ENCODE measurements at regions not wholly inside any gene's neighbourhood (a gene's known extent, or its start where the extent isn't known, plus 50 kb on each side); places are given as distances from the start of the nearest gene placed in this dataset.

DNA sequence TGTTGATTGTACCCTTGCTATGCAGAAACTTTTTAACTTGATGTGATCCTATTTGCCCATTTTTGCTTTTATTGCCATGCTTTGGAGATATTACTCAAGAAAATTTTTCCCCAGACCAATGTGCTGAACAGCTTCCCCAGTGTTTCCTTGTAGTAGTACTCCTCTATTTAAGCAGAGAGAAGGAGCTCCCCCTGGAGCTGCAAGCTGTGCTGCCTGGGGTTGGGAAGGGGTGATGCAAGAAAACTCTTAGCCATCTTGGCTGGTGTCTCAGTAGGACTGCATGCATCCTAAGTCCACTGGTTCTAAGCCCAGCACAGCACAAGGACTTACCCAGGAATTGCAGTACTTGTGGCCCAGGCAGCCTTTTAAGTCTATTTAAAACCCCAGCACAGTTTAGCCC is 121.6 kb downstream of the NTMT2 start:
- no peak overlapping the region for H3K4me3 ChIP-seq
- no peak for TF ChIP-seq POLR2A (IDR thresholded peaks at IDR 0.05)
- TF ChIP-seq, protein P1, sequence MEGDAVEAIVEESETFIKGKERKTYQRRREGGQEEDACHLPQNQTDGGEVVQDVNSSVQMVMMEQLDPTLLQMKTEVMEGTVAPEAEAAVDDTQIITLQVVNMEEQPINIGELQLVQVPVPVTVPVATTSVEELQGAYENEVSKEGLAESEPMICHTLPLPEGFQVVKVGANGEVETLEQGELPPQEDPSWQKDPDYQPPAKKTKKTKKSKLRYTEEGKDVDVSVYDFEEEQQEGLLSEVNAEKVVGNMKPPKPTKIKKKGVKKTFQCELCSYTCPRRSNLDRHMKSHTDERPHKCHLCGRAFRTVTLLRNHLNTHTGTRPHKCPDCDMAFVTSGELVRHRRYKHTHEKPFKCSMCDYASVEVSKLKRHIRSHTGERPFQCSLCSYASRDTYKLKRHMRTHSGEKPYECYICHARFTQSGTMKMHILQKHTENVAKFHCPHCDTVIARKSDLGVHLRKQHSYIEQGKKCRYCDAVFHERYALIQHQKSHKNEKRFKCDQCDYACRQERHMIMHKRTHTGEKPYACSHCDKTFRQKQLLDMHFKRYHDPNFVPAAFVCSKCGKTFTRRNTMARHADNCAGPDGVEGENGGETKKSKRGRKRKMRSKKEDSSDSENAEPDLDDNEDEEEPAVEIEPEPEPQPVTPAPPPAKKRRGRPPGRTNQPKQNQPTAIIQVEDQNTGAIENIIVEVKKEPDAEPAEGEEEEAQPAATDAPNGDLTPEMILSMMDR (IDR thresholded peaks at IDR 0.05): no peak
- no peaks in the 10 kb centered on the region for H3K9me3 ChIP-seq
- no peaks in the 10 kb centered on the region for H3K36me3 ChIP-seq
- no peaks in the 10 kb centered on the region for H3K27me3 ChIP-seq
- intact Hi-C loops (cut with DNase I; ENCODE audit: low total_unique reads): no loop called here
- no peaks in the 10 kb centered on the region for H3K4me1 ChIP-seq
- H3K27ac ChIP-seq: no peak overlapping the region
- DNase-seq: no peak

DNA sequence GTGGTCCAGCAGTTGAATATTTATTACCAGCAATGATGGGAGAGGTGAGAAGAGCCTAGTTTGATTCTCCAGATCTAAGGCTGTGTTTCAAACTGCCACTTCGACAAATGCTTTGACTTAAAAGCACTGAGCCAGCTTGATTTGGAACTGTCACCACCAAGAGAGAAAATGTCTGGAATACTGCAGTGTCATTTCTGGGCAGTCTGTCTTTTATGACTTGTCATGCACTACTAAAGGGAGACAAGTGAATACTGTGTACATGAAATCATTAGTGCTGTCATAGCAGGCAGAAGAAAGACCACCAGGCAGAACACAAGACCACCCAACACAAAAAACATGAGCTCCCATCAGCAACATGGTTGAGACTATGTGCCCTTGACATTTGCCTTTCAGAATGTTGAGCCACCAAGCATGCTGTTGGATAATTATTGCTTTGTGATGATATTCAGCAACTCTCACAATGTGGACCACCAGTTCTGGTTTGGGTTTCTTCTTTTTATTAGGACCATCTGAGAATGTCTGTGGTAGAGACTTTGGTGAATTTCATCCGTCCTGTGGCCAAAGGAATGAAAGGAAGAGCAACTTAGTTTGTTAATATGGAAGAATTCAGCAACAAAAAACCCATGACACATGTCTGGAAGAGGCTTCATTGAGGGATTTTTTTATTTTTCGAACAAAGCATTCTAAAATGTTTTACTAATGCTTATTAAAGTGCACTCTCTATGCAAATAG is 125.8 kb downstream of the NTMT2 start:
- H3K4me3 ChIP-seq: no peak overlapping the region
- H3K36me3 ChIP-seq: no peaks in the 10 kb centered on the region
- no peaks in the 10 kb centered on the region for H3K4me1 ChIP-seq
- no peak for DNase-seq
- no peaks in the 10 kb centered on the region for H3K9me3 ChIP-seq
- intact Hi-C loops (cut with DNase I; ENCODE audit: low total_unique reads): no loop called here
- H3K27me3 ChIP-seq: no peaks in the 10 kb centered on the region
- H3K27ac ChIP-seq: no peak overlapping the region
- no peak for TF ChIP-seq POLR2A (IDR thresholded peaks at IDR 0.05)
- TF ChIP-seq, protein P1 (IDR thresholded peaks at IDR 0.05): no peak

DNA sequence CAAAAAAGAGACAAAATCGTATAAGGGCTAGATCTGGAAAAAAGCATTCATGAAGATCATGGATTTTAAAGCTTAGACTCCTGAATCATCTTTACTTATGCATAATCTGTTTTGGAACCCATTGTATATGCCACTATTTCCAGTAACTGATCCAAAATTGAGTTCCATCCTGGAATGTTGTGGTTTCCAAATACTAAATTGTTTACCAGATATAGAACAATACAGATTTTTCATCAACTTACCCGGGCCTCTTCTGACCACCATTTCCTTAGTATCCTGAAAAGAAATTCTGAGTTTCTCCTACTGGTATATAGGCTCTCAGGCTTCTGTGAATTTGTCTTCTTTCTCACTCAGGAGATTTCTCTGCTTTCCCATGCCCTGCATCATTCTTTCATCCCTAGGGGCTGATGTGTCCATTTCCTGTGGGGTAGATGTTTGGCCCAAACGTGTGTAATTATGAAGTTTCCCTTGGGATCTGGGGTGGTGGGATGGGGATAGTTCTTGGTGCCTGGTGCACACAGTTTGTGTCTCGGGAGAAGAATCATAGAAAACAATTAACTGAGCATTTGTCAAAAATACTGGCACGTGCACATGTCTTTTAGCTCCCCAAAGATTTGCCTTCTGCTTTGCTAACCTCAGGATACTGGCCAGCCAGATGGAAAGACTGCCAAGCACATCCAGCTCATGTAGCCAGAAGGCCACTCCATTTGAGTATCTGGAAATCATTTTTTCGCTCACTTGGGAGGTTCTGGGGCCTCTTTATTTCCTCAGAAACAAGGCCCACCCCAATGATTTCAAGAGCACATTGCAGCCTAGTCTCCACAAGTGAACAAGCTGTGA is 127.8 kb downstream of the NTMT2 start:
- Histone ChIP-seq H3K9me3 (no peaks in the 10 kb centered on the region), H3K27me3 (no peaks in the 10 kb centered on the region), H3K4me3 (no peak overlapping the region), H3K36me3 (no peaks in the 10 kb centered on the region), H3K27ac (no peak overlapping the region), H3K4me1 (no peaks in the 10 kb centered on the region)
- TF ChIP-seq POLR2A (IDR thresholded peaks at IDR 0.05): no peak
- TF ChIP-seq, protein P1 (IDR thresholded peaks at IDR 0.05): no peak
- peak in 1 of 2 donors; percentile 35 for DNase-seq
- intact Hi-C loops (cut with DNase I; ENCODE audit: low total_unique reads): no loop called here

DNA sequence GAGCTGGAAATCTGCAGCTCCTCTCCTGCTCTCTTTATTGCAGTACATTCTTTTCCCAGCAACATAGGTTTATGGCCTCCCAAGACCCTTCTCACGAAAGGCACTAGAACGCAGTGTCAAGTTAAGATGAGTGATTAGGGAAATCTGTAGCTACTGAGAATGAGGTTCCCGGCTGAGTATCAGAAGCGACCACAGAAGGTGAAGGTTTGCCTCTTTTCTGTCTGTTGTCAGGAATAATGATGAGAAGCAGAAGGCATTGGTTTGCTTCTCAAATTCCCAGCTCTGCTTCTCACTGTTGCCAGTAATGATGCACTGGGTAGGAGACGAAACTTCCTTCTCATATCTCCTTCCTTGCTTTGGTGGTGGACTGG is 128.4 kb downstream of the NTMT2 start:
- H3K36me3 ChIP-seq: no peaks in the 10 kb centered on the region
- no peak overlapping the region for H3K4me3 ChIP-seq
- H3K9me3 ChIP-seq: no peaks in the 10 kb centered on the region
- no peaks in the 10 kb centered on the region for H3K4me1 ChIP-seq
- intact Hi-C loops (cut with DNase I; ENCODE audit: low total_unique reads): no loop called here
- TF ChIP-seq POLR2A (IDR thresholded peaks at IDR 0.05): no peak
- TF ChIP-seq, protein P1 (IDR thresholded peaks at IDR 0.05): no peak
- no peak for DNase-seq
- H3K27ac ChIP-seq: no peak overlapping the region
- H3K27me3 ChIP-seq: no peaks in the 10 kb centered on the region

DNA sequence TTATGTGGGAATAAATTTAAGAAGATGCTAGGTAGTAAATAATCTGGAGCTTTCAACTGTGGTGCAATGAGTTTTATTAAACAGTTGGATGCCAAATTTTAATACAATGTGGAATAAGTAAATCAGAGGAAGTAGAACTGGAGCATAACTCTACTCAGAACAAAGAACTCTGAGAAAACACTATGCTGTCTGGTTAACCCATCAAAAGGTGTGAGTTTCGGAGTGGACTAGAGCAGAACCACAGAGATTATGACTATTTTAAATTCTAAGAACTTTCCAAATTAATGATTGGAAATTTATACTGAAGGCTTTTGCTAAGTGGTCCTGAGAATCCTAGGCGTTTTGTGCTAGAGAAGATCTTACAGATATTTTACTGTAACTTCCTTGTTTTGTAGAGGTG is 132.2 kb downstream of the NTMT2 start:
- no peak for DNase-seq
- Histone ChIP-seq H3K27me3 (no peaks in the 10 kb centered on the region), H3K9me3 (no peaks in the 10 kb centered on the region), H3K36me3 (no peaks in the 10 kb centered on the region), H3K4me3 (no peak overlapping the region), H3K4me1 (no peaks in the 10 kb centered on the region), H3K27ac (no peak overlapping the region)
- no peak for TF ChIP-seq POLR2A (IDR thresholded peaks at IDR 0.05)
- TF ChIP-seq, protein P1 (IDR thresholded peaks at IDR 0.05): no peak
- intact Hi-C loops (cut with DNase I; ENCODE audit: low total_unique reads): no loop called here
